ENCODE measurements at regions not wholly inside any gene's neighbourhood (a gene's known extent, or its start where the extent isn't known, plus 50 kb on each side); places are given as distances from the start of the nearest gene placed in this dataset.

DNA sequence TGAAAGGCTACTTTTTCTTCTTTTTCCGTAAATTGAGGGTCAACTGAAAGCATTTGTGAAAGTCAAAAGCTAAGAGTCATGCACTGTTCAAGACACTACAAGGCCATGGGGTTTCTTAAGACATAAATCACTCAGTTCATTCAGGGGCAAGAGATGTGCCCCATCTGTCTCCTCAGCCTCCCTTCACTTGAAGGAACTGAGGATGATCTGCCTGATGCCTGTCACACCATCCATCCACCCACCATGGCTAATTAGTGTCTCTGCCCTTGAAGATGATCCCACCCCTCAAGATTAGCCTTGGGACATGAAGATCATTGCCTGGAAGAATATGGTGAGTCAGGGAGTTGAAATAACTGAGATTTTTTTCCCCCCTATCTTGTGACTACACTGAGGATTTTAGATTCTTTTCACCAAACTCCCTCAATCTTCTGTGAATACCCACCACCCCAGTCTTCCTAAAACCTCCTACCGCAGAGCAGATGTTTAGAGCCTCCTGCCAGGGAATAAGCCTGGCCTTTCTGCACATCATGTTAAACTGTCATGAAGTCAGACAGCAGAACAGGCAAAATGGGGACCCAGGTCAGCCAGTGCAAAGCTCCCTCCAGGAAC, 88.6 kb upstream of the LMO4 start:
- TF ChIP-seq, protein P1, sequence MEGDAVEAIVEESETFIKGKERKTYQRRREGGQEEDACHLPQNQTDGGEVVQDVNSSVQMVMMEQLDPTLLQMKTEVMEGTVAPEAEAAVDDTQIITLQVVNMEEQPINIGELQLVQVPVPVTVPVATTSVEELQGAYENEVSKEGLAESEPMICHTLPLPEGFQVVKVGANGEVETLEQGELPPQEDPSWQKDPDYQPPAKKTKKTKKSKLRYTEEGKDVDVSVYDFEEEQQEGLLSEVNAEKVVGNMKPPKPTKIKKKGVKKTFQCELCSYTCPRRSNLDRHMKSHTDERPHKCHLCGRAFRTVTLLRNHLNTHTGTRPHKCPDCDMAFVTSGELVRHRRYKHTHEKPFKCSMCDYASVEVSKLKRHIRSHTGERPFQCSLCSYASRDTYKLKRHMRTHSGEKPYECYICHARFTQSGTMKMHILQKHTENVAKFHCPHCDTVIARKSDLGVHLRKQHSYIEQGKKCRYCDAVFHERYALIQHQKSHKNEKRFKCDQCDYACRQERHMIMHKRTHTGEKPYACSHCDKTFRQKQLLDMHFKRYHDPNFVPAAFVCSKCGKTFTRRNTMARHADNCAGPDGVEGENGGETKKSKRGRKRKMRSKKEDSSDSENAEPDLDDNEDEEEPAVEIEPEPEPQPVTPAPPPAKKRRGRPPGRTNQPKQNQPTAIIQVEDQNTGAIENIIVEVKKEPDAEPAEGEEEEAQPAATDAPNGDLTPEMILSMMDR (IDR thresholded peaks at IDR 0.05; ENCODE audit: control extremely low read depth, extremely low read depth), result no peak
- Histone ChIP-seq H3K27me3 (ENCODE audit: control insufficient read depth in 3 of 3, insufficient read depth in 3 of 3, low read length in 2 of 3) (no peaks in the 10 kb centered on the region), H3K27ac (ENCODE audit: low read depth in 1 of 2, low read length in 1 of 2) (no peak overlapping the region), H3K9me3 (ENCODE audit: control insufficient read depth in 4 of 4, insufficient read depth in 3 of 4, low read length in 3 of 4) (no peaks in the 10 kb centered on the region), H3K4me1 (ENCODE audit: control insufficient read depth in 5 of 5, insufficient read depth in 5 of 5, low read length in 5 of 5) (no peaks in the 10 kb centered on the region), H3K9ac (ENCODE audit: insufficient read depth in 1 of 2, low read length in 2 of 2) (no peak overlapping the region), H3K36me3 (ENCODE audit: control insufficient read depth in 4 of 4, insufficient read depth in 4 of 4, low read length in 4 of 4) (no peaks in the 10 kb centered on the region), H3K4me3 (no peak overlapping the region)
- no peak for ATAC-seq (ENCODE audit: insufficient read depth, low FRiP score)
- DNase-seq, result no peak
- WGBS, 2 donors, result 90 to 92% methylated on average over 2 of the region's 2 CpGs

DNA sequence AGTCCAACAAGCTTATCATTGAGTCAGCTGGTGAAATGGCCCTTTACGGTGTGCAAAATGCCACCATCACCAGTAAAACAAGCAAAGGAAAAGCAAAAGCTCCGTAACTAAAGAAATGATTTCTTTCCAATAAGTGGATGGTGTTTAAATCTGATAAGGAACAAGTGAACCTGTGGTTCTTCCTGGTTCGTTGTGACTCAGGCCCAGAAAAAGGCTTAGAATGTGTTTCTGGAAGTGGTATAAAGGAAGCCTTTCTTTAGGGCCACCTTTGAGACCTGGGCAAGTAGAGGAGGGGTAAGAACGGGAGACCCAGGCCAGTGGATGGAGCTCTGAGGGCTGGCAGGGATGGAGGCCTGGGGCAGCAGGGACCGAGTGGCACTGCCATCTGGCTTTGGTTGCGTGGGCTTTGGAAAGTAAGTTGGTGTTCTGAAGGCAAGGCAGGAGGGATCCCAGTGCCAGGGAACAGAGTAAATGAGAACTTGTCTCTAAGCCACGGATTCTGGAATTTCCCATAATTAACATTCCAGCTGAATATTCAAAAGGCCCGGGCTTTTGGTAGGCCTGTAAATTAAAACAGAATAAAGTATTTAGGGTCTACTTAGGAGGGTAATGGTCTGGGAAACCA, 87.9 kb upstream of the LMO4 start:
- no peaks in the 10 kb centered on the region for H3K4me1 ChIP-seq (ENCODE audit: control insufficient read depth in 5 of 5, insufficient read depth in 5 of 5, low read length in 5 of 5)
- no peaks in the 10 kb centered on the region for H3K36me3 ChIP-seq (ENCODE audit: control insufficient read depth in 4 of 4, insufficient read depth in 4 of 4, low read length in 4 of 4)
- H3K27ac ChIP-seq (ENCODE audit: low read depth in 1 of 2, low read length in 1 of 2), result no peak overlapping the region
- no peak overlapping the region for H3K4me3 ChIP-seq
- H3K27me3 ChIP-seq (ENCODE audit: control insufficient read depth in 3 of 3, insufficient read depth in 3 of 3, low read length in 2 of 3), result no peaks in the 10 kb centered on the region
- H3K9me3 ChIP-seq (ENCODE audit: control insufficient read depth in 4 of 4, insufficient read depth in 3 of 4, low read length in 3 of 4), result no peaks in the 10 kb centered on the region
- TF ChIP-seq, protein P1 (IDR thresholded peaks at IDR 0.05; ENCODE audit: control extremely low read depth, extremely low read depth), result no peak
- no peak overlapping the region for H3K9ac ChIP-seq (ENCODE audit: insufficient read depth in 1 of 2, low read length in 2 of 2)
- WGBS, 2 donors, result 79 to 88% methylated on average over 8 of the region's 8 CpGs
- ATAC-seq (ENCODE audit: insufficient read depth, low FRiP score), result no peak
- no peak for DNase-seq

DNA sequence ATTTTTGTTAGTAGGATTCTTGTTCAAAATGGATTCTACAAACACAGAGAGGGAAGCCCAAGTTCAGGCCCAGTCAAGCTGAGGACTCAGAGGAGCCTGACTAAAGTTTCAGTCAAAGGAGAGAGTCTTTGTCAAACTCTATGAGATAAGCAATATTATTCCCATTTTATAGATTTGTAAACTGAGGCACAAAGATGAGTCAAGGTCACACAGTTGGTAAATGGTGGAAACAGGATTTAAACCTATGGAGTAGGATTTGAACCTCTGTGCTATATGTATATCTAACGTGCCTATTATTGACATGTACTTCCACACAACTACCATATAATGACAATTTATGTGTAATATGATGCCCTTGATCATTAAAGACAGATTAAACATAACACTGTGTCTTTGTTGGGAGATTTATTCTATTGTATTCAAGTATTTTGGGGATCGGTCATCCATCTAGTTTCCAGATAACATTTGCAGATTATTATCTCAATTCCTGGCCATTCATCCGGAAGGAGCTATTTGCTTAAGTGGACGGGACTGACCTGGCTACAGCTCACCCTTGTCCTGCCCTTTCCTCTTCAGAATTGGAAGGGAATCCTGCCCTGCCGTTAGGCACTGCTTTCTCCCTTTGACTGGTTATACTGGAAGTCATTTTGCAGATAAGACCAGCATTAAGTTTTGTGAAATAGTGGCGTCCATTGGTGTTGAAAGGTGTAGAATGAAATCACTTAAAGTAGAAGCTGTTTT, 86.1 kb upstream of the LMO4 start:
- no peak overlapping the region for H3K9ac ChIP-seq (ENCODE audit: insufficient read depth in 1 of 2, low read length in 2 of 2)
- 58 to 77% methylated on average over 6 of the region's 6 CpGs for WGBS, 2 donors

More for the DNA sequence above, 86.1 kb upstream of the LMO4 start:
- DNase-seq, result no peak
- no peak overlapping the region for H3K27ac ChIP-seq (ENCODE audit: low read depth in 1 of 2, low read length in 1 of 2)
- ATAC-seq (ENCODE audit: insufficient read depth, low FRiP score), result no peak
- TF ChIP-seq, protein P1 (IDR thresholded peaks at IDR 0.05; ENCODE audit: control extremely low read depth, extremely low read depth), result no peak
- H3K9me3 ChIP-seq (ENCODE audit: control insufficient read depth in 4 of 4, insufficient read depth in 3 of 4, low read length in 3 of 4), result no peaks in the 10 kb centered on the region
- H3K27me3 ChIP-seq (ENCODE audit: control insufficient read depth in 3 of 3, insufficient read depth in 3 of 3, low read length in 2 of 3), result no peaks in the 10 kb centered on the region
- H3K36me3 ChIP-seq (ENCODE audit: control insufficient read depth in 4 of 4, insufficient read depth in 4 of 4, low read length in 4 of 4), result no peaks in the 10 kb centered on the region
- no peak overlapping the region for H3K4me3 ChIP-seq
- H3K4me1 ChIP-seq (ENCODE audit: control insufficient read depth in 5 of 5, insufficient read depth in 5 of 5, low read length in 5 of 5), result no peaks in the 10 kb centered on the region

Measured in lung (tissue), 11 donors.